Natural killer cell (primary cell): ENCODE measurements at regions not wholly inside any gene's neighbourhood (a gene's known extent, or its start where the extent isn't known, plus 50 kb on each side); places are given as distances from the start of the nearest gene placed in this dataset.

Source experiments
- ATAC-seq, 3 donors: fragments of 150-1000 bp in 2 of 3; fragments of 200-7000 bp in 1 of 3; cut with Tn5 transposase; 1 replicate in 1 of 3; 2 replicates in 2 of 3; pipeline ENCODE4 v1.10.0; 2021; ENCODE audit warnings: mild to moderate bottlenecking in 2 of 3, moderate library complexity in 2 of 3
- DNase-seq, 2 donors: peaks; one replicate each; pipeline versions ENCODE4 v3.0.0 to v3.0.0-alpha.2; 2013 to 2021; ENCODE audit warnings: mixed read lengths in 1 of 2
- H3K27ac ChIP-seq: one replicate; pipeline ENCODE4 v1.5.1; 2013; ENCODE audit warnings: mild to moderate bottlenecking, low read length
- H3K27me3 ChIP-seq: one replicate; pipeline ENCODE4 v1.6.1; 2013; ENCODE audit warnings: low read length; ENCODE audit not compliant: control insufficient read depth, insufficient read depth
- H3K36me3 ChIP-seq: one replicate; pipeline ENCODE4 v1.6.1; 2013; ENCODE audit warnings: low read length; ENCODE audit not compliant: control insufficient read depth, insufficient read depth
- H3K4me1 ChIP-seq: one replicate; pipeline ENCODE4 v1.6.1; 2013; ENCODE audit warnings: low read length; ENCODE audit not compliant: control insufficient read depth, insufficient read depth
- H3K4me3 ChIP-seq: one replicate; pipeline ENCODE4 v1.5.1; 2013; ENCODE audit warnings: low read length
- H3K9me3 ChIP-seq: one replicate; pipeline ENCODE4 v1.6.1; 2013; ENCODE audit warnings: low read length; ENCODE audit not compliant: control insufficient read depth, insufficient read depth
- H3K27ac Mint-ChIP-seq, 2 donors: one replicate each; pipeline ENCODE4 v1.8.0; 2022; ENCODE audit warnings: mild to moderate bottlenecking in 2 of 2, mixed read lengths in 2 of 2, moderate library complexity in 1 of 2
- H3K27me3 Mint-ChIP-seq, 2 donors: one replicate each; pipeline ENCODE4 v1.8.0; 2022; ENCODE audit warnings: low read depth in 2 of 2, mixed read lengths in 2 of 2
- H3K36me3 Mint-ChIP-seq: one replicate; pipeline ENCODE4 v1.8.0; 2022; ENCODE audit warnings: mixed read lengths
- H3K4me1 Mint-ChIP-seq, 2 donors: one replicate each; pipeline ENCODE4 v1.8.0; 2022; ENCODE audit warnings: mixed read lengths in 2 of 2
- H3K4me3 Mint-ChIP-seq: one replicate; pipeline ENCODE4 v1.8.0; 2022; ENCODE audit warnings: mild to moderate bottlenecking, moderate library complexity, mixed read lengths
- H3K9me3 Mint-ChIP-seq, 2 donors: one replicate each; pipeline ENCODE4 v1.8.0; 2022; ENCODE audit warnings: mixed read lengths in 2 of 2
- CTCF ChIP-seq: fragments of 200-600 bp; IDR thresholded peaks from one replicate; pipeline ENCODE4 v1.8.0; 2022; ENCODE audit warnings: antibody characterized with exemption
- WGBS: methylation state at CpG from one replicate; pipeline ENCODE4 v1.1.7; 2013; ENCODE audit warnings: missing lambda C conversion rate; ENCODE audit not compliant: insufficient coverage; 5-methylcytosine and 5-hydroxymethylcytosine counted together
- intact Hi-C: fragments of 100-400 bp; cut with micrococcal nuclease; formaldehyde crosslinking; loops from one replicate; pipeline ENCODE4 v1.14.2; 2022

DNA sequence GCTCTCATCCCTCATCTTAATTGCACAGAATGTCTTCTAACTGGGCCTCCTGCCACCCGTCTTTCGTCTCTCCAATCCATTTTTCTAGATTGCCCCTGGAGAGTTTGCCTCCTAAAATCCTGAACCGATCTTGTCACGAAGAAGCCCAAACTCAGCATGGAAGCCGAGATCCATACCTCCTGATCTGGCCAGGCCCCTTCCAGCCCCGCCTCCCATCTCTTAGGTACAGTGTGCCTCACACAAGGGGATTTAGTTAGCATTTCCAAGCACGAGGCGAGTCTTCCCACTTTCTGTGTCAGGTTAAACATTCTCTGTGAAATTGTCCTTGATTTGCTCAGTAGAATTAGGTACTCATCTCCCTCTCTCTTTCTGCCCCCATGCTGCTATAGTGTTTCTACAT lies 80.0 kb upstream of the TENM3 start:
- Histone ChIP-seq H3K27me3 (no peaks in the 10 kb centered on the region), H3K36me3 (no peaks in the 10 kb centered on the region), H3K27ac (no peak overlapping the region), H3K4me3 (no peak overlapping the region), H3K4me1 (no peaks in the 10 kb centered on the region), H3K9me3 (no peaks in the 10 kb centered on the region)
- Mint-ChIP-seq H3K27me3 (no peaks in the 10 kb centered on the region), H3K4me1 (no peaks in the 10 kb centered on the region), H3K36me3 (no peaks in the 10 kb centered on the region), H3K4me3 (no peak overlapping the region), H3K27ac (no peak overlapping the region), H3K9me3 (peaks cover 3% of the 10 kb centered on the region in 2 donors)
- no peak for ATAC-seq
- 83% methylated on average over 8 of the region's 8 CpGs for WGBS
- intact Hi-C loops, result no loop called here
- no peak for DNase-seq
- no peak for TF ChIP-seq CTCF

DNA sequence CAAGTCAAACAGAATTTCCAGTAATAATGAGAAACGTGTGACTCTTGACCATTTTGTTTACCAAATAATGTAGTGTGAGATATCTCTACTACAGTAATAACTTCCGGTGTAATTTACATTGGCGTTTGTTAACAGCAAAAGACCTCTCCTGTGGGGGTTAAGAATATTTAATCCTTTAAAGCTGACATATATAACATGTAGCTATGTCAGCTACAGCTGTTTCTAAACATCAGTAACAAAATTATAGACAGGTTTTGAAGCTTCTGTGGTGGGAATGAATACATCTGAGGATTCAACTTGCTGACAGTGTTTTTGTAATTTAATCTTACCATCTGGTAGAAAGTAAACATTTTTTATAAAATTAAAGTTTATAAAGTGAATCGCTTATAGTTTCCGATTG lies 73.6 kb upstream of the TENM3 start:
- 100% methylated on average over 2 of the region's 5 CpGs for WGBS
- no peak for TF ChIP-seq CTCF
- Mint-ChIP-seq H3K36me3 (no peaks in the 10 kb centered on the region), H3K4me3 (no peak overlapping the region), H3K9me3 (no peaks in the 10 kb centered on the region), H3K27me3 (no peaks in the 10 kb centered on the region), H3K4me1 (no peaks in the 10 kb centered on the region), H3K27ac (no peak overlapping the region)
- intact Hi-C loops, result no loop called here
- no peak for DNase-seq
- H3K4me3 ChIP-seq, result no peak overlapping the region
- H3K9me3 ChIP-seq, result no peaks in the 10 kb centered on the region
- no peaks in the 10 kb centered on the region for H3K36me3 ChIP-seq
- no peak for ATAC-seq
- H3K27ac ChIP-seq, result no peak overlapping the region
- no peaks in the 10 kb centered on the region for H3K4me1 ChIP-seq
- no peaks in the 10 kb centered on the region for H3K27me3 ChIP-seq

DNA sequence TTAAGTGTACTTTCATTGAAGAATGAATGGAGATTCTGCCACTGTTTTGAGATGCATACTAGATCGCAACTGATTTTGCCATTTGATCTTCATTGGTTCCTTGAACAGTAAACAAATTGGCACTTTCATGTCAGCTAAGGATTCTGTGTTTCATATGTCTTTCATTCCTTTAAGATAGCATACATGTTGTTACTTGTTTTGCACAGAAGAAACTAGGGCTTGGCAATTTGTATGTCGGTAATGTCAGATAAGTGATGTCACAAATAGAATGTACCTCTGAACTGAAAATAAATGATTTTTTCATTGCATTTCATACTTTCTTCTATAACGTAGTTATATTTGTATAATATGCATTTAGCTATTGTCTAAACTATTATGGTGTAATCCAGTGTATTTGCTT lies 73.2 kb upstream of the TENM3 start:
- Histone ChIP-seq H3K9me3 (no peaks in the 10 kb centered on the region), H3K27ac (no peak overlapping the region), H3K27me3 (no peaks in the 10 kb centered on the region), H3K4me3 (no peak overlapping the region), H3K36me3 (no peaks in the 10 kb centered on the region), H3K4me1 (no peaks in the 10 kb centered on the region)
- Mint-ChIP-seq H3K36me3 (no peaks in the 10 kb centered on the region), H3K27me3 (no peaks in the 10 kb centered on the region), H3K9me3 (no peaks in the 10 kb centered on the region), H3K4me1 (no peaks in the 10 kb centered on the region), H3K4me3 (no peak overlapping the region), H3K27ac (no peak overlapping the region)
- no peak for ATAC-seq
- WGBS, result 95% methylated on average over 1 of the region's 3 CpGs
- TF ChIP-seq CTCF, result no peak
- intact Hi-C loops, result no loop called here
- no peak for DNase-seq

DNA sequence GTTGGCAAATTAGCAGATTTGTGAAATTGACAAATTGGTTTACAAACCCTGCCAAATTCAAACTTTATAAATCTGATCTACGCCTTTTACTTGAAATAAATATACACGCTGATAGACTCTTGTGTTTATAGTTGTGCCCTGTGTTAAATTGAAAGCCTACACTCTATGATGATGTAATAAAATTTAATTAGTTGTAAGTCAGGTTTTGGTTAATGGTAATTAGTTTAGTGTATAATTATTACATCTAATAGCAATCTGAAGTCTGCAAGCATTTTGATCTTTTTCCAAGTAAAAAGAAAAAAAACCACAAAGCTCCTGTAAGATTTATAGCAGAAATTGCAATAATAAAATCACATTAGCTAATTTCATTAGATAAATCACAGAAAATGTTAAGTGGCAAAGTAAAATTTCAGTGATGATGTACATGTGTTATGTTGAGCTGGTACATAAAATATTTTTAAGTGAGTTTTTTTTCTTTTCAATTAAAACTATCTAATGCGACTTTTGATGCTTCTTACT lies 72.7 kb upstream of the TENM3 start:
- no peaks in the 10 kb centered on the region for H3K27me3 Mint-ChIP-seq
- H3K27me3 ChIP-seq, result no peaks in the 10 kb centered on the region
- TF ChIP-seq CTCF, result no peak
- no peak for DNase-seq
- no peak for ATAC-seq
- no peaks in the 10 kb centered on the region for H3K36me3 Mint-ChIP-seq
- H3K27ac Mint-ChIP-seq, result no peak overlapping the region
- no peaks in the 10 kb centered on the region for H3K9me3 ChIP-seq
- H3K4me3 ChIP-seq, result no peak overlapping the region
- H3K27ac ChIP-seq, result no peak overlapping the region
- no peaks in the 10 kb centered on the region for H3K4me1 Mint-ChIP-seq
- H3K9me3 Mint-ChIP-seq, result no peaks in the 10 kb centered on the region
- no CpG with 5 or more reads among the region's 3 CpGs for WGBS
- H3K36me3 ChIP-seq, result no peaks in the 10 kb centered on the region
- H3K4me3 Mint-ChIP-seq, result no peak overlapping the region
- no peaks in the 10 kb centered on the region for H3K4me1 ChIP-seq
- intact Hi-C loops, result no loop called here
